Peyer's patch (tissue), 4 donors: ENCODE measurements at regions not wholly inside any gene's neighbourhood (a gene's known extent, or its start where the extent isn't known, plus 50 kb on each side); places are given as distances from the start of the nearest gene placed in this dataset.

Experiments
- POLR2A ChIP-seq, 2 donors: fragments of 450-650 bp; IDR thresholded peaks; one replicate each; pipeline ENCODE4 v1.5.1; 2017; ENCODE audit warnings: antibody characterized with exemption in 2 of 2, mild to moderate bottlenecking in 2 of 2, moderate library complexity in 2 of 2
- TF ChIP-seq, protein P1 (sequence below), 6 experiments: fragments of 450-650 bp in 4 of 6; fragments of 200-600 bp in 2 of 6; sonication (generic) in 1 of 6; IDR thresholded peaks; one replicate each; pipeline ENCODE4 v1.5.1; 2017 to 2019; ENCODE audit warnings: antibody characterized with exemption in 6 of 6, mild to moderate bottlenecking in 3 of 6, moderate library complexity in 1 of 6

DNA sequence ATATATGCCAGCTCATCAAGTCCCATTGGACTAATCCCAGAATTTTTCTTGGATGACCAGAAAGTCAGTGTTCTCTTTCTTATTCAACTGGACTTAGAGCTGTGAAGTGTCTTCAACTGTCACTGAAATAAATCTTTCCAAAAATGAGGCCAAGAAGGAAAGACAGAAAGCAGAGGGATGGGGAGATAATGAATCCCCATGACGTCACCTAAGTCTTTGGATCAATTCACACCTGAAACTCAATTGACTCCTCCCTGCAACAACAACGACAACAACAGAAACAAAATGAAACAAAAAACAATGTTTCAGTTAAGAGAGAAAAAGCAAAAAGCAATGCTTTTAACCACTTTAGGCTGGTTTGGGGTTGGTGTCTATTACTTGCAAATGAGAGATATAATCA is 91.2 kb downstream of the OXGR1 start:
- TF ChIP-seq, protein P1, sequence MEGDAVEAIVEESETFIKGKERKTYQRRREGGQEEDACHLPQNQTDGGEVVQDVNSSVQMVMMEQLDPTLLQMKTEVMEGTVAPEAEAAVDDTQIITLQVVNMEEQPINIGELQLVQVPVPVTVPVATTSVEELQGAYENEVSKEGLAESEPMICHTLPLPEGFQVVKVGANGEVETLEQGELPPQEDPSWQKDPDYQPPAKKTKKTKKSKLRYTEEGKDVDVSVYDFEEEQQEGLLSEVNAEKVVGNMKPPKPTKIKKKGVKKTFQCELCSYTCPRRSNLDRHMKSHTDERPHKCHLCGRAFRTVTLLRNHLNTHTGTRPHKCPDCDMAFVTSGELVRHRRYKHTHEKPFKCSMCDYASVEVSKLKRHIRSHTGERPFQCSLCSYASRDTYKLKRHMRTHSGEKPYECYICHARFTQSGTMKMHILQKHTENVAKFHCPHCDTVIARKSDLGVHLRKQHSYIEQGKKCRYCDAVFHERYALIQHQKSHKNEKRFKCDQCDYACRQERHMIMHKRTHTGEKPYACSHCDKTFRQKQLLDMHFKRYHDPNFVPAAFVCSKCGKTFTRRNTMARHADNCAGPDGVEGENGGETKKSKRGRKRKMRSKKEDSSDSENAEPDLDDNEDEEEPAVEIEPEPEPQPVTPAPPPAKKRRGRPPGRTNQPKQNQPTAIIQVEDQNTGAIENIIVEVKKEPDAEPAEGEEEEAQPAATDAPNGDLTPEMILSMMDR (IDR thresholded peaks at IDR 0.05) = no peak
- TF ChIP-seq POLR2A (IDR thresholded peaks at IDR 0.05) = no peak
